Fibroblast of gingiva (primary cell): ENCODE measurements at regions not wholly inside any gene's neighbourhood (a gene's known extent, or its start where the extent isn't known, plus 50 kb on each side); places are given as distances from the start of the nearest gene placed in this dataset.
"Not testable (repeated sequence)": the region's sequence is repeated elsewhere in the genome, so short reads cannot be mapped to it uniquely, and the experiment has no call there.

Experiments used
- DNase-seq: peaks from one replicate; pipeline ENCODE4 v3.0.0-alpha.2; 2011; ENCODE audit warnings: low read depth

DNA sequence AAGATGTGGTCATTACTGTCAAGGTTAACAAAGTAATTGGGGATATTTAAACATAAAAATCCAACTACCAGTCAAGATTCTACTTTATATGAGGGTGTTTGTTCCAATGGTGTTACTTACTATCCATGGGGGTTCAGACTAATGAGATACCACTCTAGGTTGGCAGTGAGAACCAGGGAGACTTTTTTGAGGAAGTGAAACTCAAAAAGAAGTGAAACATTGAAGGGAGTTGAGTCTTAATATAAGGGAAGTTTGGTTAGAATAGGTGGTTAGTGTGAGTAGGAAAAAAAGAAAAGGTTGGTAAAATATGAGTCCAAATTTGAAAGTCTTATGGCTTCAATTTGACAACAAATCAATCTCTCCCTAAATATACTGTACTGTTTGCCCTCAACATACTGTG lies 123.6 kb upstream of the ANK3 start:
- DNase-seq = no peak

DNA sequence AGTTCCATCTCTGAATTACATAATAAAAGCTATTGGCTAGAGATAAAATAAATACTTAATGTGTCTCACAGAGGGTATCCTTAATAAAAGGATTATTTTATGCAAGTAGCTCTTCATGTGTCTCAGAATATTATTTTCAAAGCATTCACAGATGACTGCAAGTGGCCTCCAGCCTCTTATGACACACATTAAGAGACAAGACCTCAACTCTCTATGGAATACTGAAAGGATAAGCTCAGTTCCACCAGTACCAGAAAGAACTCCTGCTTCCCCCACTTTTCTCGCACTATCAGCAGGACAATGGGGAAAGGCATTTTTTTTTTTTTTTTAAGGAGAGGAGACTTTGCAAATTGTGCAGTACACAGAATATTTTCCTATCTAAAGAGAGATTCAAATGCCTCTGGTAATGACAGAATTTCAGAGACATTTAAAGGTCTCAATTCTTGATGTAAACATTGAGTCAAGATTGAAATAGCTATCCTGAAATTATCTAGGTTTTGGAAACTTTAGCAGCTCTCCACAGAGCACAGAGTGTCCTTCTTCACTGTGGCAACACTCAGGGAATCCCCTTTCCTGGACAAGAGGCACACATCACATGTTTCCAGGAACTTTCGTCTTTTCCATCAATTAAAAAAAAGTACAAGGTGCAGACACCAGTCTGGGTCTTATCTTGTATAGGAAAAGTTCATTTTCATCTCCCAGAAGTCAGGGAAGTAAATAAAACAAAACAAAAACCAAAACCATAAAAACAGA lies 122.0 kb upstream of the ANK3 start:
- no peak for DNase-seq

DNA sequence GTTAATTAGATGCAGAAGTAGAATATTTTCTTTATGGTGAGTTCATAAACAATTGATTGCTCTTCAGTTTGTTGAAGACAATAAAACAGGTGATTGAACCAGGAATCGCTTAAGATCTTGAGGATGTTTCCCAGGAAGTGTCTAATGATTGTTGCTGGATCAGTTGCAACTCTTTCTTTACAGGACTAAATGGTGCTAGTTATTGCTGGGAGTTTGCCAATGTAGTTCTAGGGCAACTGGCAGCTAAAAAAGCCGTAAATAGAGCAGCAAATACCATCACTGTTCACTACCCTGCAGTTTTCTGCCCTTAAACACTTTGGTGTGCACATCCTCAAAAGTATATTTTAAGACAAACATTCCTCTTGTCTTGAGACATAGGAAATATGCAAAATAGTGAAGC lies 119.2 kb upstream of the ANK3 start:
- no peak for DNase-seq

DNA sequence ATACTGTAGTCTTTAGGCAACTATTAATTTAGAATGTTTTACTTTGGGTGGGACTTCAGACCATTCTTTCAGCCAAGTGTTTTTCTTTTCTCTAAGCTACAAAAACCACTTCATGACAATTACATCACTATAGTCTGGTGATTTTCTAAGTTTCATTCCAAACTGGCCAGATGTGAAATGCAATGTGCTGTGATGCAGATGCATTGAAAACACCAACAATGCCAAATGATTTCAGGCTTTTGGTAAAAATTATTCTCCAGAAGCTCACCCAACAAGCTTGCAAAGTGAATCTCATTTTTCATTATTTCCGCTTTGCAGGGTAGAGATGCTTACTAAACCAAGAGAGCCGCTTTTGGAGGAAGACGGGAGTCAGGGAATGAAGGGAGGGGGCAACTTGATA lies 118.4 kb upstream of the ANK3 start:
- DNase-seq = no peak

DNA sequence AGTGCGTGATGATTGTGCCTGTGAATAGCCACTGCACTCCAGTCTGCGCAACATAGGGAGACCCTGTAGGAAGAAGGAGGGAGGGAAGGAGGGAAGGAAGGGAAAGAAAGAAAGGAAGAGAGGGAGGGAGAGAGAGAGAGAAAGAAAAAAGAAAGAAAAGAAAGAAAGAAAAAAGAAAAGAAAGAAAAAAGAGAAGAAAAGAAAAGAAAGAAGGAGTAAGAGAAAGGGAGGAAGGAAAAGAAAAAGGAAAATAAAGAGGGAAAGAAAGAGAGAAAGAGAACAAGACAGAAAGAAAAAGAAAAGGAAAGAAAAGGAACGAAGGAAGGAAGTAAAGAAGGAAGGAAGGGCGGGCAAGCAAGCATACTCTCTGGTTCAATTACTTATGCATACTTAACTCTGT lies 112.9 kb upstream of the ANK3 start:
- no peak for DNase-seq

DNA sequence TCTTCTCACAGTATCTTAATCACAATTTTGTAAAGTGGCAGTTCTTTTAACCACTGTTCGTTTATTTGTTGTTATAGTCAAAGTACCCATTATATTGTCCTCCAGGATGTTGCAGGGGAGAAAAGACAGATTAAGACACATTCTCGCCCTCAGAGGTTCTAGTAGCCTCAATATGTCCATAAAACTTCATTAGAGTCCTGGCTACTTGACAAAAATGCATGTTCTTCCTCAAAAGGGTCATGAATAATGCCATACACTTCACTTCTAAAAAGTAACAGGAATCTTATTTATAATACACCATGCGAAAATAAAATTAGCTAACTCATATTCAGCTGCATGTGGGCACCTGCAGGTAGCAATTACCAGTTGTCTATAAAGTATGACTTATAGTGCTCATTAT lies 109.3 kb upstream of the ANK3 start:
- DNase-seq = no peak

DNA sequence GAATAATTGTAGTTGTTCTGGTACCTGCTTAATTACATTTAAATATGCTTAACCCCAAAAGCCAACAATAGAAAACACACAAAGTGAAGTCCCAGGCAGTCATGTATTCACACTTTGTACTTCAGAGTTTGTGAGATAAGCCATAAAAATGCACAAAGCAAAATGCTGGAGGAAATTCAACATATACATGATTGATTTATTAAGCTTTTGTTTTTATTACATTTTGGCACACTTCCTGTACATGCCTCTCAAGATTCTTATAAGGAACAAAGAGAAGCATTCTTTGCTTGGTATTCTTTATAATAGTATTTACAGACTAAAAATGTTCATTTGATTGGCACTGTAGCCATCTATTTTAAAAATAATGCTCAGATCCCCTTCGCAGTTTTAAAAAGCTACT lies 107.7 kb upstream of the ANK3 start:
- no peak for DNase-seq

DNA sequence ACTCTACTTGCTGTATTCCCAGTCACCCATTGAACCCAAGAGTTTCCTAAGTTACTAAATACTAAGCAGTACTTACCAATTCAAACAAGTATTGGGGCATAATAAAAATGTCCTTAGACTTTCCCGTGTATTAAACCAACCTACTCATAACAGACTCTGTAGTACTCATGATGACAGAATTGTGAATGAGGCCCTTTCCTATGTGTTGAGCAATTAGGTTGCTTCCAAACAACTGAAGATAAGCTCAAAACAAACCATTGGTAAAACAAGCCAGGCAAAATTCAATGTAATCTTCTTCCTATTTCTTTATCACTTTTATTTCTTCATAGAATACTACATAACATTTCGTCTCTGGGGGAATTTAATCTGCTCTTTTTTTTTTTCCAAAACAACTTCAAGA lies 106.5 kb upstream of the ANK3 start:
- DNase-seq = no peak

DNA sequence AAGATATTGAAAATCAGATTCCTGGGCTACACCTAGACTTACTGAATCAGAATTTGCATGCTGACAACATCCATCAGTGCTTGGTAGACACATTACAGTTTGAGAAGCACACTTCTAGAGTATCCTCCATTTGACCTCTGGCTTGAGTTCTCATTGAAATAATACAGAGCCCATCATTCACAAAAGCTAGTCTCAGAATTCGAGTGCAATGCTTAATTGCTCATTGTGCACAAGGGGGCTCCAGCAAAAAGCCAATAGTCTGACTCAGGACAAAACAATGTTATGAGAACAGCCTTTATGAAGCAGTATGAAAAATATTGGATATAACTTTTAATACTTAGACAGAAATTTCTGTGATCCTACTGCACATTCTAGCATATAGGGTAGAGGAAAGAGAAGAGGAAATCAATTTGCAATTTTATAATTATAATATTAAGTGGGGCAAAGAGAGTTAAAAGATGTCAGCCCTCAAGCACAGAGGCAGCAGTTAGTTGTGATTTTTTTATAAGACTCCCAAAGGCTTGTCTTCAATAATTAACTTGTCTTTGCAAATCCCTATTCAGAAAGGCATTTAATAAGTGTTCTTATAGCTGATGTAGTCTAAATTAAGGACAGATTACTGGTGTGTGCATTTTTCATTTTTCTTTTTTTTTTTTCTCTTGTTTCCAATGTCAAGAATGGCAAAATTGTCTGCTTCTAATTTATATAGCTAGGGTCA lies 105.8 kb upstream of the ANK3 start:
- DNase-seq = no peak

DNA sequence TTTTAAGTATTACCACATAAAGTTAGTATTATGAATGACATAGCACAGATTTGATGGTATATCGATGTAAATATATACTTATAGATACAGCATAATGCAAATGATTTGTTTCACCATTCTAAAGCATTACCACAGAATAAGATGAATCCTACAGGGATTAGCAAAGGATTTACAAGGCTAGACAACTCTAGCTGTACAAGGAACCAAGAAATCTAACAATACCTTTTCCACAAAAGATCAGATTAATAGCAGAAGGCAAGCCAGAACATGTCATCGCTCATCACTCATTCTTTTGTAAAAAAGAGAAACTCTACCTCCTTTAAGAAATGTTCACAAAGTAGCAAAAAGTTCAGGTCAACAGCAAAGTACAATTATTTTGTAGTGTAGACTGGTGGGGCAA lies 105.1 kb upstream of the ANK3 start:
- no peak for DNase-seq

DNA sequence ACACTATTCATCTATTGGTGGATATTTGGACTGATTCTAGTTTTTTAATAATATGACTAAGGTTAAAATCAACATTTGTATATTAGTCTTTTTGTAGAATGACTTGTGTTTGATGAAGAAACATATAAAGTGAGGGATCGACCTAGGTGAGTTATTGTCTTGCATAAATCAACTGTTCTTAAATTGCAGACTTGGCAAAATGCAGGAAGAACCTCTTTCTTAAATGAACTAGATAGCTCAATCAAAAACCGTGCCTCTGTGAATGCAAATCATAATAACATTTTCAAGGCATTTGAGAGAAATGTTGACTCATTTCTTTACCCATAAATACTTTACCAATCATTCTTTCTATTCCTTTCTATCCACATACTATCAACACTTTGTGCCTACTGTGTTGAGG lies 101.5 kb upstream of the ANK3 start:
- no peak for DNase-seq

DNA sequence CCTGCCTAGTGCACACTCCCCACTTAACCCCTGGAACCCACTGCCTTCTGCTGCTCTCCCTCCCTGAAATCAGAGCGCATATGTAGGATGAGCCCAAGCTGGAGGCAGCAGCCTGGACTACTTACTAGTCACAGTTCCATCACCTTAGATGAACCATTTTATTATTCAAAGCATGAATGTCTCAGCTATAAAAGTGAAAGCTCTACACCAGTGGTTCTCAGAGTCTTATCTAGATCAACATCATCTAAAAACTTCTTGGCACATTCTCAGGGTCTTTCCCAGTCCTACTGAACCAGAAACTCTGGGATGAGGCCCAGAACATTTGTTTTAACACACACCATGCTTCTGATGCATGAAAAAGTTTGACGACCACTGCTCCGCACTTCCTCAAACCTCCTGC lies 100.3 kb upstream of the ANK3 start:
- no peak for DNase-seq

DNA sequence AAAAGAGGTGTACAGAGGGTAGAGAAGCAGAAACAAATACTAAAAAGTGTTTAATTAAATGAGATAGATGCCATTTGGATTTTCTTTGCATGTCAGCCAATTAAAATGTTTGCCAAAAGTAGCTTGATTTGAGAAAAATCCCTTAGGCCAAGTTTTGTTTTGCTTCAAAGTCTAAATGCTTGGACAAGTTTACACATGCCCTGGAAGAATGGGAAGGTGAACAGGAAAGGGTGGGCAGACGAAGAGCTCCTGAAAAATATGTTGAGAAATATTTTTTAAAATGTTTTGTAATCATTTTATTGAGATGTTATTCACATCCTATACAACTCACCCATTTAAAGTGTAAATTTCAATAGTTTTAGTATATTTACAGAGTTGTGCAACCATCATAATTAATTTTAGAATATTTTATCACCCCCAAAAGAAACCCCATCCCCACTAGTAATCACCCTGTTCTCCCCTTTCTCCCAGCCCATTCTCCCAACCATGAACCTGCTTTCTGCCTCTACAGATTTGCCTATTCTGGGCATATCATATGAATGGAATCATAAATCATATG lies 98.5 kb upstream of the ANK3 start:
- DNase-seq = no peak

DNA sequence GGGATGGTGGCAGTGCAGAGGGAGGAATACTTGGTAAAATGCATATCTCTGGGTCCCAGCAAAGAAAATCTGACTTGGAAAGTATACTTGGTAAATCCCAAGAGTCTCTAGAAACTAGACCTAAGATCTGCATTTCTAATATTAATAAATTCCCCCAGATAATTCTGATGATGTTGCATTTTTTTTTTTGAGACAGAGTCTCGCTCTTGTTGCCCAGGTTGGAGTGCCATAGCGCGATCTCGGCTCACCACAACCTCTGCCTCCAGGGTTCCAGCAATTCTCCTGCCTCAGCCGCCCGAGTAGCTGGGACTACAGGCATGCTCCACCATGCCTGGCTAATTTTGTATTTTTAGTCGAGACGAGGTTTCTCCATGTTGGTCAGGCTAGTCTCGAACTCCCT lies 97.9 kb upstream of the ANK3 start:
- no peak for DNase-seq

DNA sequence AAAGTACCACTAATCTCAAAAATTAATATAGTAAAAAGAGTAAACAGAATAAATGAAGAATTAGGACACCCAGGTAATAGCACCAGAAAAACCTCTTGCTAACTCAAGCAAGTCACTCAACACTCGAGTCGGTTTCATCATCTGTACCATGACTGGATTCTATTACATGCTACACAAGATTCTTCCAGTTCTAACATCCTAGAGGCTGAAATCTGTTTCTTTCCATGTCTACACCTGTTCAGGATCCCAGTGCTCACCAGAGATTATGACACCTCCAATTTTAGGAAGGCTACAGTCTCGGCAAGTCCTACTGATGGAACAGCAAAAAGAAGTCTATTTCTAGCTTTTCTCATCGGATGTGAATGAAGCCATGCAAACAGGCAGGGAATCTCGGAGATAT lies 95.3 kb upstream of the ANK3 start:
- DNase-seq = no peak

DNA sequence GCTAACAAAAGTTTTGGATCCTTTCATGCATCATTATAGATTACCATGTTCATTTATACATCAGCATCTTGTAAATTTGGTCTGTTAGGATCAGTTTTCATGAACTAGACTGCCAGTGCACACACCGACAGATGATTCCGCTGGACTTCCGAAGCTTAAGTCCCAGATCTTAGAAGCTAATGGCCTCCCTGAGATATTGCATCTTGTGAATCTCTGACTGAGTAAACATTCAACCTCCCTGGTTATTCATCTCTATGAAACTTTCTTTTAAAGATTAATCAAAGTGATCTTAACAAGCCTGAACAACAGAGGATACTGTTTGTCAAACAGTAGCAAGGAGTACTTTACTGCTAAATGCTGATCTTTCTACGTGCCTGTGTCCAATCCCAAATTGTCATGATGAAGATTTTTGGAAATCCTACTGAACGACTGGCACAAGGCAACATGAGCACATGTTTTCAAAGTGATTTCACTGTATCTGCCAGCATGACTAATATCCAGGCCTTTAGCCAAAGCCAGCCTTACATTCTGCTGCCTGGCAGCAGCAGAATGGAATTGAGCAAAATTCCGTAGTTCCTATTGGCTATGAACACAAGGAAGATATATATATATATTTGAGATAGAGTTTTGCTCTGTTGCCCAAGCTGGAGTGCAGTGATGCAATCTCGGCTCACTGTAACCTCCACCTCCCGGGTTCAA lies 91.3 kb upstream of the ANK3 start:
- peak; percentile 92 for DNase-seq

DNA sequence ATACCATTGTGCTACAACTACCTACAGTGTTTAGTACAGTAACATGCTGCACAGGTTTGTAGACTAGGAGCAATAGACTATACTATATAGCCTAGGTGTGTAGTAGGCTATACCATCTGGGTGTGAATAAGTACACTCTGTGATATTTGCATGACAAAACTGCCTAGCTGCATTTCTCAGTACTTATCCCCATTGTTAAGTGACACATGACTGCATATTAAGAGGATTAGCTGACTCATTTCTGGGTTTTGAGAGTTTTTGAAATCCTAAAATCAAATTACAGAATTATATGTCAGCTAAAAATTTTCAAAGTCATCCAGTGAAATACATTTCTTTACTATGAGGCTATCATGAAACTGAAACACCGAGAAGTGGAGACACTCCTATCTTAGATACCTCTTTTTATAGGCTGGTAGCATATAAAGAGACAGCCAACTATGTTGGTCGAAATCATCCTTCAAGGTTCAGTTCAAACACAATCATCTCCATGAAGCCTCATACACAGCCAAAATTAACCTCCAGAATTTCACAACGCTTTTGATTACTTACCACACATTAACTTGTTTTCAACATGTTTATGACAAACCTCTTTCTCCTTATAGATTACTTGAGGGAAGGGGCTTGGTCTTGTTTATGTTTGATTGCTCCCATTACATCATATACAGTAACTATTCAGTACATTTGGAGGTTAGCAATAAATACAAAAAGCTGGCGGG lies 89.8 kb upstream of the ANK3 start:
- peak; percentile 5 for DNase-seq

DNA sequence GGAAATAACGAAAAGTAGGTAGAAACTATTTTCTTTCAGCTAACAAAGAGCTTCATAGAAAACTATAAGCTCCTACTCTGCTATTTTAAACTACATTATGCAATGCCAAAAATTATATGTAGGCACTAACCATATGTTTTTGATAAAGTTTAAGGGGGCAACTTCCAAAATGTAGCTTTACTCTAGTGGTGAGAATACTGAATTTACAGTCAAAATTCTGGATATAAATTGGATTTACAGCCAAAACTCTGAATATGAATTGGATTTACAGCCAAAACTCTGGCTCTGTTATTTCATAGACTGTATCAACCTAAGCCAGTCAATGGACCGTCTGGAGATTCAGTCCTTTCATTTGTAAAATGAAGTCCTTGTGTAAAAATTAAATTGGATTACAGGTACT lies 86.8 kb upstream of the ANK3 start:
- DNase-seq = no peak

DNA sequence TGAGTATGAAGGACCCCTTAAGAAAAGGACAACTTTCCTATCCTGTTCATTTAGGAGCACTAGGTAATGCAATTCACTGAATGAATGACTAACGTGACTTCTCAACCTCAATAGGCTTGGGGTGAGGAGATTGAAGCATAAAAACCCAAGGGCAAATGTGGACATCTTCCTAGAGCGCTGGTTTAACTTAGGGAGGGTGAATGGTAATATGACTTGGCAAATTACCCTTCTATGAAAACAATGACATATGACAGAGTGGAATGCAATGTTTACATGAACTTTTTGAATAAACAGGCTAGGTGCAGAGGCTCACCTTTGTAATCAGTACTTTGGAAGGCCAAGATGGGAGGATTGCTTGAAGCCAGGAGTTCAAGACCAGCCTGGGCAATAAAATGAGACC lies 83.9 kb upstream of the ANK3 start:
- no peak for DNase-seq

DNA sequence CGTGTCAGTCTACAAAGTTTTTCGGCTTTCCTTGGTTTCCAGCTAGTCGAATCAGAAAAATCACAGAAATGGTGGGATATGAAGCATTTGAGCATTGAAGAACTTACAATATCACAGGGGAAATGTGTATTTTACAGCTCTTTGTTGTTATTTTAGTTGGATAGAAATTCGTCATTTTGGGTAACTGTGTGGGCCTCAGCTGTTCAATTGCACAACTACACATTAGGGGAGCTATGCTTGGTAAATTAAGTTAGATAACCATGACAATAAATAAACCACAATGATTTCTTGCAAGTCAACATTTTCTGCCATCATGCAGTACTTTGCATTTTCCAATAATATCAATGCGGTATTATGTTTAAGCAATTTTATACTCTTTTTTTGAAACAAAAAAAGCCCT lies 80.4 kb upstream of the ANK3 start:
- DNase-seq = no peak

DNA sequence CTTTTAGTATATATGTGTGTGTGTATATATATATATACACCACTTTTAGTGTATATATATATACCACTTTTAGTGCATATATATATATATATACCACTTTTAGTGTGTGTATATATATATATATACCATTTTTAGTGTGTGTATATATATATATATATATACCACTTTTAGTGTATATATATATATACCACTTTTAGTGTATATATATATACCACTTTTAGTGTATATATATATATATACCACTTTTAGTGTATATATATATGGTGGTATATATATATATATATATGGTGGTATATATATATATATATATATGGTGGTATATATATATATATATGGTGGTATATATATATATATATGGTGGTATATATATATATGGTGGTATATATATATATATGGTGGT lies 79.5 kb upstream of the ANK3 start:
- DNase-seq = not testable (repeated sequence)

DNA sequence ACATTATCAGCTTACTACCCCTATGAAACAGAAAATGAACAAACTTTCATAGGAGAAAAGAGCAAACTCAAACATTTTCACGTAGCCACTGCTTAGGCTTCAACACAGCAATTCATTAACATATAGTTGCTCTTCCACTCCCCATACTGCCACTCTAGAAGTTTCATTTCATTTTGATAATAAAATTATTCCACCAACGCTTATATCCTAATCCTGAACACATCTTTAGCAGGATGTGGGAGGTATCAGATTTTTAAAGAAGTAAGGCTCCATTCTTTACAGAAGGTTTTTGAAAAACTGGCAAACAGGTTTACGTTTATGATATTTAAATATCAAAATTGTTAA lies 77.5 kb upstream of the ANK3 start:
- no peak for DNase-seq
